Neutrophil (primary cell): ENCODE measurements at regions not wholly inside any gene's neighbourhood (a gene's known extent, or its start where the extent isn't known, plus 50 kb on each side); places are given as distances from the start of the nearest gene placed in this dataset.

Experiments used
- H3K27ac ChIP-seq: fragments of 200-600 bp; sonication (generic); 2 replicates; pipeline ENCODE4 v1.5.1; 2016; ENCODE audit warnings: mild to moderate bottlenecking, moderate library complexity
- H3K27me3 ChIP-seq: fragments of 200-600 bp; sonication (generic); 2 replicates; pipeline ENCODE4 v1.6.0; 2016; ENCODE audit warnings: mild to moderate bottlenecking
- H3K36me3 ChIP-seq: fragments of 200-600 bp; sonication (generic); 2 replicates; pipeline ENCODE4 v1.5.1; 2017
- H3K4me1 ChIP-seq, 2 experiments: fragments of 200-600 bp in 1 of 2; sonication (generic) in 1 of 2; 1 replicate in 1 of 2; 2 replicates in 1 of 2; pipeline versions ENCODE4 v1.5.1 to v1.6.1; 2013 to 2016; ENCODE audit warnings: low read depth in 1 of 2, low read length in 1 of 2, mild to moderate bottlenecking in 1 of 2, moderate library complexity in 1 of 2; ENCODE audit not compliant: control insufficient read depth in 1 of 2, insufficient read depth in 1 of 2
- H3K4me3 ChIP-seq, 2 experiments: fragments of 200-600 bp in 1 of 2; sonication (generic) in 1 of 2; 1 replicate in 1 of 2; 2 replicates in 1 of 2; pipeline ENCODE4 v1.5.1; 2013 to 2016; ENCODE audit warnings: low read depth in 1 of 2, low read length in 1 of 2, mild to moderate bottlenecking in 1 of 2, moderate library complexity in 1 of 2
- H3K9me3 ChIP-seq: fragments of 200-600 bp; sonication (generic); 2 replicates; pipeline ENCODE4 v1.5.1; 2016
- CTCF ChIP-seq: fragments of 200-600 bp; sonication (generic); IDR thresholded peaks from 2 replicates; pipeline ENCODE4 v1.5.1; 2016; ENCODE audit warnings: antibody characterized with exemption

GRCh38 chr12:88342251-88342806 lies 200.2 kb downstream of the TMTC3 start:
- TF ChIP-seq CTCF: no peak

GRCh38 chr12:88351146-88351545 lies 209.0 kb downstream of the TMTC3 start:
- H3K27me3 ChIP-seq: no peaks in the 10 kb centered on the region
- no peak overlapping the region for H3K27ac ChIP-seq
- H3K4me3 ChIP-seq: no peak overlapping the region
- H3K4me1 ChIP-seq: no peaks in the 10 kb centered on the region
- H3K9me3 ChIP-seq: no peaks in the 10 kb centered on the region
- no peaks in the 10 kb centered on the region for H3K36me3 ChIP-seq
- TF ChIP-seq CTCF: no peak

More at GRCh38 chr12:88342251-88342806, 200.2 kb downstream of the TMTC3 start:
- no peaks in the 10 kb centered on the region for H3K27me3 ChIP-seq
- H3K4me3 ChIP-seq: no peak overlapping the region
- no peaks in the 10 kb centered on the region for H3K9me3 ChIP-seq
- H3K4me1 ChIP-seq: no peaks in the 10 kb centered on the region
- no peaks in the 10 kb centered on the region for H3K36me3 ChIP-seq
- no peak overlapping the region for H3K27ac ChIP-seq

GRCh38 chr12:88354691-88355090 lies 212.6 kb downstream of the TMTC3 start:
- Histone ChIP-seq H3K4me1 (no peaks in the 10 kb centered on the region), H3K36me3 (no peaks in the 10 kb centered on the region), H3K27me3 (no peaks in the 10 kb centered on the region), H3K4me3 (no peak overlapping the region), H3K9me3 (no peaks in the 10 kb centered on the region), H3K27ac (no peak overlapping the region)
- TF ChIP-seq CTCF: no peak

DNA sequence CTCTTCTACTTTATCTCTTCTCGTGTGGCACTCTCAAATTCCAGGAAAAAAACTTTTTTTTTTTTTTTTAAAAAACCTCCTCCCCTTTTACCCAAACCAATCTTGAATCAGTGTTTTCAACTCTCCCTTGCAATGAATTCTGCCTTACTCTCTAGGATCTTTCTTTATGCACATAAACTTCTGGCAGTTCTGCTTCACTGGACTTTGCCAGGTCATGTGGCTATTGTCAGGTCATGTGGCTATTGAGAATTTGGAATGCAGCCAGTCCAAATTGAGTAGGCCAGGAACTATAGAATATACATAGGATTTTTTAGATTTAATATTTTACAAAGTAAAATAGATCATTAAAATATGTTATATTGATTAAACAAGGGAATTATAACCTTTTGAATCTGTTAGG lies 218.2 kb downstream of the TMTC3 start:
- no peak for TF ChIP-seq CTCF
- no peak overlapping the region for H3K4me3 ChIP-seq
- no peaks in the 10 kb centered on the region for H3K4me1 ChIP-seq
- no peak overlapping the region for H3K27ac ChIP-seq
- H3K36me3 ChIP-seq: no peaks in the 10 kb centered on the region
- H3K27me3 ChIP-seq: no peaks in the 10 kb centered on the region
- H3K9me3 ChIP-seq: no peaks in the 10 kb centered on the region

- Histone ChIP-seq H3K27me3 (no peaks in the 10 kb centered on the region), H3K36me3 (no peaks in the 10 kb centered on the region), H3K27ac (no peak overlapping the region)
Measured at GRCh38 chr12:88361493-88361892, 218.8 kb downstream of the KITLG start.

More at GRCh38 chr12:88361493-88361892, 218.8 kb downstream of the KITLG start:
- Histone ChIP-seq H3K4me3 (no peak overlapping the region), H3K9me3 (no peaks in the 10 kb centered on the region), H3K4me1 (no peaks in the 10 kb centered on the region)
- no peak for TF ChIP-seq CTCF
